Stimulated activated naive CD4-positive, alpha-beta T cell treated with Interleukin-2 at 50 U/mL for 16 hours (primary cell): ENCODE measurements at regions not wholly inside any gene's neighbourhood (a gene's known extent, or its start where the extent isn't known, plus 50 kb on each side); places are given as distances from the start of the nearest gene placed in this dataset.

Source experiments
- DNase-seq: peaks from one replicate; lab custom pipeline; 2025; lab: John Stamatoyannopoulos, UW

GRCh38 chr22:48984639-48985038 is 843.0 kb downstream of the BRD1 start:
- no peak for DNase-seq

GRCh38 chr22:48982321-48982905 is 845.3 kb downstream of the BRD1 start:
- DNase-seq = no peak

- DNase-seq = no peak
These were observed 846.2 kb downstream of the BRD1 start for GRCh38 chr22:48981371-48982061.

GRCh38 chr22:48980918-48981317 is 846.8 kb downstream of the BRD1 start:
- no peak for DNase-seq

- no peak for DNase-seq
These were observed 847.3 kb downstream of the BRD1 start for GRCh38 chr22:48980409-48980808.

GRCh38 chr22:48979482-48979881 is 848.2 kb downstream of the BRD1 start:
- DNase-seq = no peak

GRCh38 chr22:48976556-48977535 is 850.8 kb downstream of the BRD1 start:
- no peak for DNase-seq

- DNase-seq = no peak
These were observed 851.8 kb downstream of the BRD1 start for GRCh38 chr22:48975886-48976285.

- DNase-seq = no peak
These were observed 852.3 kb downstream of the BRD1 start for GRCh38 chr22:48975316-48975741.

GRCh38 chr22:48974443-48975315 is 853.0 kb downstream of the BRD1 start:
- DNase-seq = no peak

- DNase-seq = no peak
These were observed 854.0 kb downstream of the BRD1 start for GRCh38 chr22:48973694-48974041.

- no peak for DNase-seq
These were observed 854.5 kb downstream of the BRD1 start for GRCh38 chr22:48972979-48973693.

GRCh38 chr22:48968201-48968959 is 859.3 kb downstream of the BRD1 start:
- no peak for DNase-seq

- no peak for DNase-seq
These were observed 864.3 kb downstream of the BRD1 start for GRCh38 chr22:48963405-48963804.

- no peak for DNase-seq
These were observed 866.0 kb downstream of the BRD1 start for GRCh38 chr22:48961705-48962104.

GRCh38 chr22:48960980-48961660 is 866.6 kb downstream of the BRD1 start:
- no peak for DNase-seq

GRCh38 chr22:48960576-48960975 is 867.1 kb downstream of the BRD1 start:
- no peak for DNase-seq

- DNase-seq = no peak
These were observed 868.2 kb downstream of the BRD1 start for GRCh38 chr22:48959496-48959895.

GRCh38 chr22:48957987-48958321 is 869.7 kb downstream of the BRD1 start:
- DNase-seq = no peak
